CD4-positive, alpha-beta T cell treated with Interleukin-17A for 1 hour (primary cell): ENCODE measurements at regions not wholly inside any gene's neighbourhood (a gene's known extent, or its start where the extent isn't known, plus 50 kb on each side); places are given as distances from the start of the nearest gene placed in this dataset.

Source experiments
- DNase-seq: peaks from one replicate; pipeline ENCODE4 v3.0.0-alpha.2; 2020

DNA sequence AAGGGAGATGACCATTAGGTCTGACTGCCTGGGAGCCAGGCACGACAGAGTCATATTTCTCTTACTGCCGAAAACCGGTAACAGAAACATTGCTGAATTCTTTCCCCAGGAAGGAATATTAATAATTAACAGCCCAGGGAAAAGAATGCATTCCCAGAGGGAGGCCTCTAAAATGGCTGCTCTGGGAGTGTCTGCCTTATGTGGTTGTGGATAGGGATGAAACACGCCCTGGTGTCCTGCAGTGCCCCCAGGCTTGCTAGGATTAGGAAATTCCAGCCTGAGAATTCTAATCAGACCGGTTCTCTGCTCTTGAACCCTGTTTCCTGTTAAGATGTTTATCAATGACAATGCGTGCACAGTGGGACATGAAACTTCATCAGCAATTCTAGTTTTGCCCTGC, 226.7 kb downstream of the GPAM start:
- DNase-seq = no peak

GRCh38 chr10:111962951-111963350, 220.6 kb downstream of the GPAM start:
- no peak for DNase-seq

DNA sequence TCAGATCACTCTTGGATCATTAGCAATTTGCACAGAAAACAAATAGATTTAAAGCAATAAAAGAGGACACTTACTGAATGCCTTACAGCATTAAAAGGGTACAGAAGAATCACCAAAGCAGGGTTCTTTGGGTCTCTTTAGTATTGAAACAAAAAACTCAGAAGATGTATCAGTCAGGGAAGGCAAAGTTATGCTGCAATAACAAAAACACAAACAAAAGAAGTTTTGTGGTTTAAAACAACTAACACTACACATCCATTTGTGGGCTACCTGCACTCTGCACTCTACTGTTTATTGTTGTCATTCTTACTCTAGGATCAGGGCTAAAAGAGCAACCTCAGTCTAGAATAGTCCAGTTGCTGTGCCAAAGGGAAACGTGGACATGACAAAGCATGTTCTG, 216.4 kb downstream of the GPAM start:
- no peak for DNase-seq

- no peak for DNase-seq
Observed at GRCh38 chr10:111967547-111967946, 216.0 kb downstream of the GPAM start.

GRCh38 chr10:111968647-111969046, 214.9 kb downstream of the GPAM start:
- no peak for DNase-seq

DNA sequence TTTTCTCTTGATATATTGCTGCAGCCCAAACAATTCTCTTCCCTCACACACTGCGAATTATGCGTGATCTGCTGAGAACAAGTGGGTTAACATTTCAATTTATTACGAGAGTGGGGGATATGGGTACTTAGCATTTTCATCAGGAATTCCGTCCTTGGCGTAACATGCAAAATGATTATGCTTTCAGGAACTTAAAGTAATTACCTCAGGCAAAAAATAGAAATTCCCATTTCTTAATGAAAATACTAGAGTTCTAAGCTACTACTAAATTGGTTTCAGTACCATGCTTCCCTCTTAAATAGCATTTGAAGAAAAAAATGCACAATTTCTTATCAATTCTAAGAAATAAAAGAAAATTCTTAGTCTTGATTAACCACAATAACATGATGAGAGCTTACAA, 213.5 kb downstream of the GPAM start:
- DNase-seq = no peak

- DNase-seq = no peak
Observed at GRCh38 chr10:111972109-111972508, 211.5 kb downstream of the GPAM start.

DNA sequence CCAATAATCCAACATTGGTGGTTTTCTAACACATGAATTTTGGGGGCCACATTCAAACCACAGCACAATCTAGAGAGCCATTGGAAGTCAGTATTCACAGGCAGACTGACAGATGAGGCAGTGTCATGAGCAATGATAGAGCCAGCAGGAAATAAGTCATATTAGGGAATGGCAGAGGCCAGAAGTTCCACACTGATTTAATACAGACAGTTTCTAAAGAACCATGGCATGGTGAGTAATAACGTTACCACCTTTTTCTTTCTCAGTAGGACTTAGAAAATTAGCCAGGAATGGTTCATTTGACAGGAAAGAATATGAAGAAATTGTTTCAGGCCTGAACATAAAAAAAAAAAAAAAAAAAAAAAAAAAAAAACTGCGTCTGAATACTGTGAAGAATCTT, 210.3 kb downstream of the GPAM start:
- no peak for DNase-seq

DNA sequence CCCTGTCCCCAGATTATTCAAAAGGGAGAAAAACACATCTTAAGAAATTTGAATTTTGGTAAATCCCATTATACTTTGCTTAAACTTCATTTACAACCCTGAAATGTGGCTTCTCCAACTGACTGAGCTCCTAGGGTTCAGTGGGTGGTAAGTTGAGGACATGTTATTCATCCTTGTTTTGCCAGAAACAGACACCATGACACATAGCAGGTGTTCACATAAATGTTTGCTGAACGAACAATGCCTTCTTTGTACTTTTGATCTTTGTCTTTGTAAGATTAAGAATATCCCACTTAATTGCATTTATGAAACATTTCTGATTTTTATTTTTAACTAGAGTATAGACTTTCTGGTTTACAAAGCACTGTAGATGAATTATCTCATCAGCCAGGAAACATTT, 209.7 kb downstream of the GPAM start:
- DNase-seq = no peak

DNA sequence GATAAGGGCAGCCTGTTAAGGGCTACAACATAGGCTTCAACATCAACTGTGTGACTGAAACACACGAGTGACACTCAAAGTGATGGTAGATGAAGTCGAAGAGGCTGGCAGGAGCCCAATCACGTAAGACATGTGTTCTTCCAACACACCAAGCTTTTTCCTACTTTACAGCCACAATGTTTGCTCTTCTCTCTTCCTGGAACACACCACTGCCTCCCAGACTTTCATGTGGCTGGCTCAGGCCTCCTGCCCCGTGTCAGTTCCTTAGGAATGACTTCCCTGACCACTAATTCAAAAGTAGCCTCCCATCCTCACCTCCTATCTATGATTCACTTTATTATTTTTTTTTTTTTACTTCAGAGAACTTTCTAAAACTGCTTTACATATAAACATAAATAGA, 209.2 kb downstream of the GPAM start:
- DNase-seq = no peak

DNA sequence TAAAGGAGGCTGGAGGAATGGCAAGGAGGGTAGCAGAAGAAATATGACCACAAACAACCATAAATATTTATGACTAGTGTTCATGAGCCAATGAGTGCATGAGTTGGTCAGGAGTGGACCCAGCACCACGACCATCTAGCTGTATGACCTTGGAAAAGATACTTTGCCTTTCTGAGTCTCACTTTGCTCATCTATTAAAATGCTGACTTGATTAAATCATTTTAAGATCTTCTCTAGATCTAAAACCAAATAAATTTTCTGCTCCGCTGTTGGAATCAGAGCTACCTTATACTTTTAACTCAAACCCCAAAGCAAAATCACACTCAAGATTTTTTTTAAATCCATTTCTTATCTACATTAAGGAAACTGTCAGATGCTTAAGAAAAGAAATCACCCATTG, 207.0 kb downstream of the GPAM start:
- DNase-seq = no peak

DNA sequence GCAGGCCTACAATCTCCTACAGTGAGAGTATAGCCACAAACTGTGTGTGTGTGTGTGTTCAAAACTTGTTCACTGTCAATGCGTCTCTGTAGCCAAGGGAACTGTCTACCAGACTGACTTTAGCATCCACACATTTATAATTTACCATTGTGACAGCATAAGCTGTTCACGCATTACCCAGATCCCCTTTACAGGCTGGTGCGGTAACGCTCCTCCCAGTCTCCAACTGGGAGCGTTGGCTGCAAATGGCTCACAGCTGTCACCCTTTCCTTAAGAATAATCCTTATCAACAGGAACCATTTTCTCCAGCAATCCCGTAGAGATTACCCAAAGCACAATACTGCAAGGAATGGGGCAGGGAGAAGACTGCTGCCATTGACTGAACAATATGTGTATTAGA, 199.5 kb downstream of the GPAM start:
- DNase-seq = no peak

GRCh38 chr10:111986079-111986478, 197.5 kb downstream of the GPAM start:
- no peak for DNase-seq

GRCh38 chr10:111988646-111989045, 194.9 kb downstream of the GPAM start:
- DNase-seq = no peak

DNA sequence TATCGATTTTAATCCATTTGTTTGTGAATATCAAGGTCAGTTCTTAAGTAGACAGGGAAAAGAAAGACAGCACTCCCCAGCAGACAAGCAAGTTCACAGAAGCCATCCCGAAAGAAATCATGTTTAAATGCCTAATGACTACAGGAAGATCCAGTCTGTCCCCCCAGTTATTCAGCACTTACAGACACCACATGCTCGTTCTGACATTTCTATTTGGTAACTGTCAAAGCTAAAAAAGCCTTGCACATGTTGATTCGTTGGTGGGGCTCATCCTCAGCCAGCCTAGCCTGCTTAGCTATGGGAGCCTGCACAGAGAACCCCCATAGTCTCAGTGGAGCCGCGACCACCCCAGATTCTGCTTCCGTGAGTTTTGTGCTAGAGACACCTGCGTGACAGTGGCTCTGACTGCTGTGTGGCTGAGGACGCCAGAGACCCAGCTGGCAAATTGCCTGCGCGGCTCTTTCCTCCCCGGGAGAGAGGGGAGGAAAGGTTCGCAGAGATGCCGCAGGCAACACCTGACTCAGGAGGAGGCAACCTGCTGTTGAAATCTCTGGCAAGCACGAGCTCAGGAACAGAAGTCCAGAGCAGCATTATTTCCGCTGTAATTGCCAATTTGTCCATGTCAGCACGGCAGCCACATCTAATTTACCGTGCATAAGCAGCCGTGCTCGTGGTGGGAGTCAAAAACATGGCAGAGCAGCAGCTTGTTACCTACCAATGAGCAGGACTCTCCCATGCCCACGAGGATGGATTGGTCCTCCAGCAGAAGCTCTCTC, 194.2 kb downstream of the GPAM start:
- DNase-seq = no peak

- DNase-seq = no peak
Observed at GRCh38 chr10:111990734-111991133, 192.8 kb downstream of the GPAM start.

DNA sequence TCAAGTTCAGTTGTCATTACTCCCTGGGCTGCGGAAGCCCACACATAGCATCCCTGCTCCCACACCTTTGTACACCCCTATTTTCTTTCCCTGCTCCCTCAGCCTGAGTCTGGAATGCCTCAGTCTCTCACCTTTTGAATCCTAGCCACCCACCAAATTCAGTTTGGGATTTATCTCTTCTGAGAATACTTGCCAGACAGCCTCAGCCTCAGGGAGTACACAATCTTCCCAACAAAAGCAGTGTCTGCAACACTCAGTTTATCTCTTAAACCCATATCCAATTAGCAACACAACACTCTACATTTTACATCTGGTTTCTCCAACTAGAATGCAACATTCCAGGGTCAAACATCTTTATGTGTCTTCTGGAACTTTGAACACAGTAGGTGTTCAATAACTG, 190.2 kb downstream of the GPAM start:
- DNase-seq = no peak

DNA sequence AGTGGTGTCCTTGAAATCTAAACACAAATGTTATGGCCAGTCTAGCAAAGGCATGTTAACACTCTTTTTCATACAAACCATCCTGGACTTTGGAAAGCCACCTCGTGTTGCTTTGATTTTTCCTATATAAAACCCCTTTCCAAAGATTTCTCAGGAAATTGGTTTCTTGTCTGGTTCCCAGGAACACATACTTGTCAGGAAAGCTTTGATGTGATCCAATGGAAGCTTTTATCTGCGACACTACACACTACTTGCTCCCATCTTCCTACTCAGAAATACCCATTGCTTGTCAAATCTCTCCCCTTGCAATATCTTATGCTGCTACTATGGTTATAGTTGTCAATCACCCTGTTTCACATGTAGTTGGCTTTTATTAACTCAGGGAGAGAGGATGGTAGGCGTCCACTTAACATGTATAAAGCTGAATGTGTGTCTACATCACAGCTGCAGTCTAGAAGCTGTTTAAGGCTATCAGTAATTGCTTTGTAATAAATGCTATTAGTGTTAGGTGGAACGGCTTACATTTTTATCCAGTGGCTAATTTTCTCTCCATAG, 189.6 kb downstream of the GPAM start:
- no peak for DNase-seq

- no peak for DNase-seq
Observed at GRCh38 chr10:111996103-111996502, 187.5 kb downstream of the GPAM start.

GRCh38 chr10:111998728-111999127, 184.8 kb downstream of the GPAM start:
- DNase-seq = no peak

DNA sequence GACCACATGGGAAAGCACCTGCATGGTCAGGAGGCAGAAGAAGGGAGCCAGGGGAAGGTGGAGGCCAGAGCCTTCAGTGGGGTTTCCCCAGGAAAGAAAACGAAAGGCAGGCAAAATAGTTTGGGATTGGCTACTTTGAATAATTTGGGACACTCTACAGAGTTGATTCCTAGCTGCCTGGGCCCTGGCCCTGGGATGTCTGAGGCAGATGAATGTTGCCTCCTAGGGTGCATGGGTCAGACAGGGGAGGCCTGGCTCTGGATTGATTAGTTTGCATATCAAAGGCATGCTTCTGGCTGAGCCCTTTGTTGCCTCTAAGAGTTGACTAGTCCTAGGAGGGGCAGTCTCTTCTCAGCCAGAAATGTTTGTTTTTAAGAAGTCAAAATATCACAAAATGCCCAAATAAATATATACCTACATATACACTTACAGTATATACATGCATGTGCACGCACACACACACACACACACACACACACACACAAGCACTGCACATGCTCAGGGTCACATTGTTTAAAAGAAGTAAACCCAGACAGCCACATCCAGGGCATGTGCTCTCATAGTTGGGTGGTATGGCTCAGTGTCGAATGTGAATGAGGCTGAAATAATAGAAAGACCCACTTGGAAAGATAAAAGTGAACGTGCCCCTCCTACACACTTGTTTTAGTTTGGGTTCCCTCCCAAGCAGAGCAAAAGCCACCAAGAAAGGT, 184.2 kb downstream of the GPAM start:
- DNase-seq = no peak

GRCh38 chr10:111999915-112000302, 183.7 kb downstream of the GPAM start:
- no peak for DNase-seq

DNA sequence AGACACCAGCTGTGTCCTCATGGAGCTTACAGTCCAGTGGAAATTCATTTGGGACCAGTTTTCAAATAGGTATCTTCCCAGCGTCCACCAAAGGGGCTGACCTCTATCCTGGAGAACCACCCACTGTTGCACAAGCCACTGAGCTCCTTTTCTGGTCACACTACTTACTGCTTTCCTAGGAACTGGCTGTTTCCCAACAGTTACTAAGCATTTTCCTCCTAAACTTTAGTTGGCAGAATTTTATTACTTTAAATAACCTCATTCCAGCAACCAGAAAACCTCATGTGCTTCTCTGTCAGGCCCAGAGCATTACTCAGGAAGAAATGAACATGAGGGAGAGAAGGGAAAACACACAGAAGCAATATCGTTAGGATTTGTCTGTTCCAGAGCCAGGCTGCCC, 183.1 kb downstream of the GPAM start:
- DNase-seq = no peak

DNA sequence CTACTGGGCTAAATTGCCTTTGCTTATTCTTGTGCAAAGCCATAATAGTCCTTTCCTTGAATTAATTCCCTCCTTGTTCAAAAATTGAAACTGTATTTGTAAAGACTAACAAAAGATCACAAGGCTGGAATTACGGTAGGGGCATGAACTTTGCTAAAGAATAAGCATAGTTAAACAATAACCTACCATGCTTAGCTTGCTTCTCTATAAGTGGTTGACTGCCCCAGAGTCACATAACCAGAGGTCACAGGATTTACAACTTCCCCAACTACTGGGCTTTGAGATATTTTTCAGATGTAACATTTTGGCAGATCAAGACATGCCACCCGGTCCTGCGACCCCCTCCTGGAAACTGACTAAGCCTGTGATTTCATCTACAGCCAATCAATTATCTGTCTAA, 181.4 kb downstream of the GPAM start:
- no peak for DNase-seq

DNA sequence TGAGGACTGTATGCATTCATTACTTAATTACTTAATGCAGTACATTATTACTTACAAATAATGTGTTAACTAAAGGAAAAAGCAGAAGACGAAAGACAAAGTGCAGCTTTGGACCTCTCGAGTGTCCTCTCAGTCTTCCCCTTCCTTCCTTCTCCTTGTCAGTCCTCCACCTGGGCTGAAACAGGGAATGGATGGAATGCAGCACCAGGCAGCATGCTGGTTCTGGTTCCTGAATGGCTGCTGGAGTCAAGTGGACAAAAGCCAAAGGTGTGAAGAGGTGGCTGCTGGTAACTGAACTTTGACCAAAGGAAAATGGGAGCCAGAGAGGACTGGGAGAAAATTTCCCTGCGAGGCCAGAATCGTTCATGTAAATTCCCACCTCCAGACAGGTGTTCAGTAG, 179.5 kb downstream of the GPAM start:
- DNase-seq = no peak
